Endothelial cell of umbilical vein (primary cell): ENCODE measurements at regions not wholly inside any gene's neighbourhood (a gene's known extent, or its start where the extent isn't known, plus 50 kb on each side); places are given as distances from the start of the nearest gene placed in this dataset.

Experiments used
- BruUV-seq: library from RNA; stranded (reverse); fragments of 400-500 nt; replicated peaks from 2 replicates; lab custom pipeline; 2021; lab: Mats Ljungman, UMichigan
- CTCF ChIA-PET: fragments of 300-600, 350-600 bp; sonication (Branson Sonifier 250); formaldehyde crosslinking; loops from one replicate; lab custom pipeline; 2021; ENCODE audit warnings: antibody characterized with exemption, inconsistent platforms; lab: Charles Lee
- POLR2A ChIA-PET: fragments of 300-600, 350-600 bp; sonication (Branson Sonifier 250); formaldehyde crosslinking; loops from one replicate; lab custom pipeline; 2021; ENCODE audit warnings: antibody characterized with exemption, inconsistent platforms; lab: Charles Lee
- DNase-seq: peaks from one replicate; pipeline ENCODE4 v3.0.0-alpha.2; 2011; ENCODE audit warnings: low read depth, low spot score
- FAIRE-seq: peaks from 2 replicates; lab custom pipeline; 2011; peaks lifted over from hg19 to GRCh38; lab: Jason Lieb, UNC
- H2AFZ ChIP-seq: 2 replicates; pipeline ENCODE4 v1.6.0; 2012; ENCODE audit warnings: low read depth, low read length, control low read depth, inconsistent platforms
- H3K27ac ChIP-seq: 2 replicates; pipeline ENCODE4 v1.5.1; 2011; ENCODE audit warnings: low read depth, mild to moderate bottlenecking, control low read depth, low read length, moderate library complexity; ENCODE audit not compliant: insufficient read depth
- H3K27me3 ChIP-seq, 2 experiments: 2 replicates each; pipeline versions ENCODE4 v1.6.0 to v1.6.1; 2011; ENCODE audit warnings: low read length in 2 of 2, mixed read lengths in 1 of 2; ENCODE audit not compliant: control insufficient read depth in 2 of 2, insufficient read depth in 2 of 2
- H3K36me3 ChIP-seq, 2 experiments: 2 replicates in 1 of 2; 3 replicates in 1 of 2; pipeline ENCODE4 v1.5.1; 2011; ENCODE audit warnings: low read length in 2 of 2, mild to moderate bottlenecking in 1 of 2, moderate library complexity in 1 of 2; ENCODE audit not compliant: control insufficient read depth in 2 of 2, insufficient read depth in 2 of 2; ENCODE audit errors: extremely low read depth in 1 of 2
- H3K4me1 ChIP-seq: 3 replicates; pipeline ENCODE4 v1.5.1; 2011; ENCODE audit warnings: mild to moderate bottlenecking, low read length; ENCODE audit not compliant: control insufficient read depth, insufficient read depth; ENCODE audit errors: extremely low read depth
- H3K4me2 ChIP-seq: 2 replicates; pipeline ENCODE4 v1.6.1; 2011; ENCODE audit warnings: low read length, control low read depth, mixed read lengths; ENCODE audit not compliant: insufficient read depth
- H3K4me3 ChIP-seq, 3 experiments: fragments of 200-600 bp in 1 of 3; sonication (generic), shearing (Covaris generic) in 1 of 3; replicated peaks in 1 of 3; 2 replicates each; pipeline ENCODE4 v1.5.1; 2011 to 2016; ENCODE audit warnings: control low read depth in 3 of 3, low read length in 3 of 3, mild to moderate bottlenecking in 2 of 3, inconsistent platforms in 1 of 3, low read depth in 1 of 3, moderate library complexity in 1 of 3; ENCODE audit not compliant: insufficient read depth in 1 of 3
- H3K79me2 ChIP-seq: 2 replicates; pipeline ENCODE4 v1.6.0; 2012; ENCODE audit warnings: low read length, inconsistent platforms; ENCODE audit not compliant: control insufficient read depth, insufficient read depth
- H3K9ac ChIP-seq: replicated peaks from 2 replicates; pipeline ENCODE3; 2011; ENCODE audit warnings: low read length, control low read depth; ENCODE audit not compliant: insufficient read depth; ENCODE audit errors: extremely low read depth
- H3K9me1 ChIP-seq: replicated peaks from 3 replicates; pipeline ENCODE4 v1.6.0; 2011; ENCODE audit warnings: mild to moderate bottlenecking, low read length; ENCODE audit not compliant: control insufficient read depth, insufficient read depth; ENCODE audit errors: extremely low read depth
- H3K9me3 ChIP-seq: replicated peaks from 2 replicates; pipeline ENCODE4 v1.5.1; 2012; ENCODE audit warnings: low read length, inconsistent platforms; ENCODE audit not compliant: control insufficient read depth, insufficient read depth
- H4K20me1 ChIP-seq: replicated peaks from 2 replicates; pipeline ENCODE3; 2011; ENCODE audit warnings: mild to moderate bottlenecking, low read length; ENCODE audit not compliant: control insufficient read depth, insufficient read depth; ENCODE audit errors: extremely low read depth
- EZH2 ChIP-seq: IDR thresholded peaks from 2 replicates; pipeline ENCODE4 v1.6.1; 2012; ENCODE audit warnings: borderline replicate concordance, low read depth, mild to moderate bottlenecking, moderate library complexity, low read length, inconsistent platforms; ENCODE audit not compliant: severe bottlenecking
- FOS ChIP-seq: IDR thresholded peaks from 2 replicates; pipeline ENCODE4 v1.6.1; 2011; ENCODE audit warnings: mild to moderate bottlenecking, low read length, moderate library complexity, borderline replicate concordance; ENCODE audit not compliant: insufficient read depth
- GATA2 ChIP-seq: IDR thresholded peaks from 2 replicates; pipeline ENCODE4 v1.7.0; 2011; ENCODE audit warnings: low read depth, mild to moderate bottlenecking, moderate library complexity, mixed read lengths, low read length; ENCODE audit not compliant: insufficient read length, insufficient read depth
- JUN ChIP-seq: IDR thresholded peaks from 2 replicates; pipeline ENCODE4 v1.6.1; 2011; ENCODE audit warnings: borderline replicate concordance, low read depth; ENCODE audit not compliant: insufficient read length, insufficient read depth
- MYC ChIP-seq: IDR thresholded peaks from one replicate; pipeline ENCODE4 v1.6.1; 2011; ENCODE audit warnings: mild to moderate bottlenecking, low read depth, low read length
- POLR2A ChIP-seq: IDR thresholded peaks from 2 replicates; pipeline ENCODE4 v1.6.1; 2012; ENCODE audit warnings: low read depth, mild to moderate bottlenecking, control low read depth, low read length
- POLR2AphosphoS5 ChIP-seq: IDR thresholded peaks from 2 replicates; pipeline ENCODE4 v1.6.1; 2012; ENCODE audit warnings: low read depth, mild to moderate bottlenecking, control low read depth, low read length, moderate library complexity; ENCODE audit not compliant: insufficient read depth
- dilution Hi-C: fragments of 300-500 bp; cut with MboI; formaldehyde crosslinking; loops from one replicate; pipeline ENCODE4 v1.15.0; 2019; ENCODE audit warnings: low sequenced_read_pairs; ENCODE audit not compliant: extremely low pct_ligation_motif_present
- intact Hi-C: fragments of 100-400 bp; cut with micrococcal nuclease; formaldehyde crosslinking; loops from one replicate; pipeline ENCODE4 v1.10.0; 2022
- TF ChIP-seq, protein P1 (sequence below), 2 donors: IDR thresholded peaks; 1 replicate in 1 of 2; 2 replicates in 1 of 2; pipeline ENCODE4 v1.5.1; 2011; ENCODE audit warnings: low read length in 2 of 2, mild to moderate bottlenecking in 2 of 2, moderate library complexity in 2 of 2, control low read depth in 1 of 2, inconsistent platforms in 1 of 2, low read depth in 1 of 2; ENCODE audit not compliant: insufficient read depth in 1 of 2; ENCODE audit errors: extremely low read depth in 1 of 2
- TF ChIP-seq, protein P2 (sequence below): IDR thresholded peaks from 2 replicates; pipeline ENCODE4 v1.6.1; 2011; ENCODE audit not compliant: insufficient read depth, insufficient read length

DNA sequence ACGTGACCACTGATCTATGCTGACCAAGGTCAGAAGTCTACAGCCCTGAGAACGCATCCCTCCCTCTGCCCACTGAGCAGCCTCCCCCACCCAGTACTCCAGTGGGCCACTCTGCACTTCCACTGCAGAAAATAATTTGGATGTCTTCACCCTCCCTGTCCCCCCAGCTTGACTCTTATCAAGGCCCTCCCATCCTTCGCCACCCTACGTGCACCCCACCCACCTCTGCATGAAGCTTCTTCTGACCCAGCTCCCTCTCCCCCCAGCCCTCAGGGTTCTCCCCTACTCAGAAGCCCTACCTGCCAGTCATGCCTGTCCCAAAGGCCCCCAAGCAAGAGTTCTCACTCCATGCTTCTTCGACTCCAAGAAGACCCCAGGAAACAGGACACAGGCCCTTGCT is 138.5 kb upstream of the FSTL4 start:
- FAIRE-seq (no peak), DNase-seq (no peak)
- CTCF ChIA-PET, result no interaction called here
- BruUV-seq, result no TSS peak
- no peaks in the 10 kb centered on the region for H3K36me3 ChIP-seq
- H3K9me3 ChIP-seq, result no peaks in the 10 kb centered on the region
- H3K4me2 ChIP-seq, result no peak overlapping the region
- no peak for TF ChIP-seq JUN
- TF ChIP-seq, protein P1, sequence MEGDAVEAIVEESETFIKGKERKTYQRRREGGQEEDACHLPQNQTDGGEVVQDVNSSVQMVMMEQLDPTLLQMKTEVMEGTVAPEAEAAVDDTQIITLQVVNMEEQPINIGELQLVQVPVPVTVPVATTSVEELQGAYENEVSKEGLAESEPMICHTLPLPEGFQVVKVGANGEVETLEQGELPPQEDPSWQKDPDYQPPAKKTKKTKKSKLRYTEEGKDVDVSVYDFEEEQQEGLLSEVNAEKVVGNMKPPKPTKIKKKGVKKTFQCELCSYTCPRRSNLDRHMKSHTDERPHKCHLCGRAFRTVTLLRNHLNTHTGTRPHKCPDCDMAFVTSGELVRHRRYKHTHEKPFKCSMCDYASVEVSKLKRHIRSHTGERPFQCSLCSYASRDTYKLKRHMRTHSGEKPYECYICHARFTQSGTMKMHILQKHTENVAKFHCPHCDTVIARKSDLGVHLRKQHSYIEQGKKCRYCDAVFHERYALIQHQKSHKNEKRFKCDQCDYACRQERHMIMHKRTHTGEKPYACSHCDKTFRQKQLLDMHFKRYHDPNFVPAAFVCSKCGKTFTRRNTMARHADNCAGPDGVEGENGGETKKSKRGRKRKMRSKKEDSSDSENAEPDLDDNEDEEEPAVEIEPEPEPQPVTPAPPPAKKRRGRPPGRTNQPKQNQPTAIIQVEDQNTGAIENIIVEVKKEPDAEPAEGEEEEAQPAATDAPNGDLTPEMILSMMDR (IDR thresholded peaks at IDR 0.05; ENCODE audit: extremely low read depth in 1 of 2, insufficient read depth in 1 of 2, low read depth in 1 of 2, low read length in 2 of 2), result no peak
- TF ChIP-seq POLR2AphosphoS5, result no peak
- no peaks in the 10 kb centered on the region for H4K20me1 ChIP-seq
- H3K9me1 ChIP-seq, result no peaks in the 10 kb centered on the region
- no peak overlapping the region for H3K4me3 ChIP-seq
- intact Hi-C loops (no loop called here), dilution Hi-C loops (no loop called here)
- H3K9ac ChIP-seq, result no peak overlapping the region
- H3K27ac ChIP-seq, result no peak overlapping the region
- POLR2A ChIA-PET, result no interaction called here
- no peaks in the 10 kb centered on the region for H3K27me3 ChIP-seq
- peaks cover 9% of the 10 kb centered on the region for H3K4me1 ChIP-seq
- no peaks in the 10 kb centered on the region for H3K79me2 ChIP-seq
- no peak overlapping the region for H2AFZ ChIP-seq

DNA sequence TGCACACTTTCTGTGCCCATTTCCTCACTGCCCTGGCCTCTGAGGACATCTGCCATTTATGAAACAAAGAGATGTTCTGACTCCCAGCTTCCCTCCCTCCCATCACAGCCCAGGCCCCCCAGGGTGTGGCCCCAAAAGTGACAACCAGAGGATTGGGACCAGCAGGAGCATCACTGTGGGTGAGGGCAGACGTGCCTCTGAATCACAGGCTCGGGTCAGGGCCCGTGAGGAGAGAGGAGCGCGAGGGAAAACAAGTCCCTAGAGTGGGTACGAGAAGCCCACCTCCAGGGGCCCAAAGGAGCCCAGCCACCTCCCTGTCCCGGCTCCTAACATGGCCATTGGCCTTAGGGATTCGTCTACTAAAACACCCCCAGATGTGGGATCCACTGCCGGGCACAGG is 138.0 kb upstream of the FSTL4 start:
- CTCF ChIA-PET, result no interaction called here
- H3K36me3 ChIP-seq, result no peaks in the 10 kb centered on the region
- H3K9me1 ChIP-seq, result no peaks in the 10 kb centered on the region
- POLR2A ChIA-PET, result no interaction called here
- BruUV-seq, result no TSS peak
- no peak overlapping the region for H2AFZ ChIP-seq
- DNase-seq (no peak), FAIRE-seq (no peak)
- intact Hi-C loops, result no loop called here
- no peak overlapping the region for H3K9ac ChIP-seq
- dilution Hi-C loops, result no loop called here
- no peaks in the 10 kb centered on the region for H3K9me3 ChIP-seq
- no peaks in the 10 kb centered on the region for H3K27me3 ChIP-seq
- no peaks in the 10 kb centered on the region for H3K79me2 ChIP-seq
- no peak overlapping the region for H3K4me3 ChIP-seq
- H3K27ac ChIP-seq, result no peak overlapping the region
- H4K20me1 ChIP-seq, result no peaks in the 10 kb centered on the region
- TF ChIP-seq, protein P2, sequence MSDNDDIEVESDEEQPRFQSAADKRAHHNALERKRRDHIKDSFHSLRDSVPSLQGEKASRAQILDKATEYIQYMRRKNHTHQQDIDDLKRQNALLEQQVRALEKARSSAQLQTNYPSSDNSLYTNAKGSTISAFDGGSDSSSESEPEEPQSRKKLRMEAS, result no peak
- TF ChIP-seq POLR2AphosphoS5 (no peak), MYC (no peak), JUN (no peak), GATA2 (no peak), EZH2 (no peak), POLR2A (no peak), FOS (no peak)
- TF ChIP-seq, protein P1 (IDR thresholded peaks at IDR 0.05; ENCODE audit: extremely low read depth in 1 of 2, insufficient read depth in 1 of 2, low read depth in 1 of 2, low read length in 2 of 2), result no peak
- peaks cover 9% of the 10 kb centered on the region for H3K4me1 ChIP-seq
- H3K4me2 ChIP-seq, result no peak overlapping the region
